ENCODE measurements at regions not wholly inside any gene's neighbourhood (a gene's known extent, or its start where the extent isn't known, plus 50 kb on each side); places are given as distances from the start of the nearest gene placed in this dataset.

- TF ChIP-seq, protein P1, sequence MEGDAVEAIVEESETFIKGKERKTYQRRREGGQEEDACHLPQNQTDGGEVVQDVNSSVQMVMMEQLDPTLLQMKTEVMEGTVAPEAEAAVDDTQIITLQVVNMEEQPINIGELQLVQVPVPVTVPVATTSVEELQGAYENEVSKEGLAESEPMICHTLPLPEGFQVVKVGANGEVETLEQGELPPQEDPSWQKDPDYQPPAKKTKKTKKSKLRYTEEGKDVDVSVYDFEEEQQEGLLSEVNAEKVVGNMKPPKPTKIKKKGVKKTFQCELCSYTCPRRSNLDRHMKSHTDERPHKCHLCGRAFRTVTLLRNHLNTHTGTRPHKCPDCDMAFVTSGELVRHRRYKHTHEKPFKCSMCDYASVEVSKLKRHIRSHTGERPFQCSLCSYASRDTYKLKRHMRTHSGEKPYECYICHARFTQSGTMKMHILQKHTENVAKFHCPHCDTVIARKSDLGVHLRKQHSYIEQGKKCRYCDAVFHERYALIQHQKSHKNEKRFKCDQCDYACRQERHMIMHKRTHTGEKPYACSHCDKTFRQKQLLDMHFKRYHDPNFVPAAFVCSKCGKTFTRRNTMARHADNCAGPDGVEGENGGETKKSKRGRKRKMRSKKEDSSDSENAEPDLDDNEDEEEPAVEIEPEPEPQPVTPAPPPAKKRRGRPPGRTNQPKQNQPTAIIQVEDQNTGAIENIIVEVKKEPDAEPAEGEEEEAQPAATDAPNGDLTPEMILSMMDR (IDR thresholded peaks at IDR 0.05; ENCODE audit: low read length) = no peak
- no peak for TF ChIP-seq EZH2 (optimal IDR thresholded peaks at IDR 0.05; ENCODE audit: low read depth, low read length)
Observed at GRCh38 chr7:113247198-113247597, 128.8 kb upstream of the SMIM30 start.
